ENCODE measurements at regions not wholly inside any gene's neighbourhood (a gene's known extent, or its start where the extent isn't known, plus 50 kb on each side); places are given as distances from the start of the nearest gene placed in this dataset.

GRCh38 chr17:74153456-74153810 lies 50.0 kb upstream of the RPL38 start:
- TF ChIP-seq CTCF (IDR thresholded peaks at IDR 0.05) (no peak), POLR2AphosphoS5 (IDR thresholded peaks at IDR 0.05) (no peak), POLR2A (IDR thresholded peaks at IDR 0.05) (no peak), EP300 (IDR thresholded peaks at IDR 0.05) (no peak)
